GM19238 (cell line): ENCODE measurements at regions not wholly inside any gene's neighbourhood (a gene's known extent, or its start where the extent isn't known, plus 50 kb on each side); places are given as distances from the start of the nearest gene placed in this dataset.
"Not testable (repeated sequence)": the region's sequence is repeated elsewhere in the genome, so short reads cannot be mapped to it uniquely, and the experiment has no call there.

Experiments
- DNase-seq: peaks from one replicate; pipeline ENCODE4 v3.0.0; 2011; ENCODE audit warnings: low spot score; ENCODE audit not compliant: insufficient read length

DNA sequence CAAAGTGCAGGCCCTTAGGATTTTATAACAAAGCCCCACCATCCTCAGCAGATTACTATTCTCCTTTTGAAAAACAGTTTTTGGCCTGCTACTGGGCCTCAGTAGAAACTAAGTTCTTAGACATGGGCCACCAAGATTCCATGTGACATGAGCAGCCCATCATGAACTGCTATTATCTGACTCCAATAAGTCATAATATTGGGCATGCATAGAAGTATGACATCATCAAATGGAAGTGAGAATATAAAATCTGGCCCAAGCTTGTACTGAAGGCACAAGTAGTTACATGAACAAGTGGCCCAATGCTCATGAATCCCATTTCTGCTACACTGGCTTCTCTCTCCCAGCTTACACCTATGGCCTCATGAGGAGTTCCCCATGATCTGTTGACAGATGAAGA is 404.8 kb downstream of the EPHA5 start:
- no peak for DNase-seq

DNA sequence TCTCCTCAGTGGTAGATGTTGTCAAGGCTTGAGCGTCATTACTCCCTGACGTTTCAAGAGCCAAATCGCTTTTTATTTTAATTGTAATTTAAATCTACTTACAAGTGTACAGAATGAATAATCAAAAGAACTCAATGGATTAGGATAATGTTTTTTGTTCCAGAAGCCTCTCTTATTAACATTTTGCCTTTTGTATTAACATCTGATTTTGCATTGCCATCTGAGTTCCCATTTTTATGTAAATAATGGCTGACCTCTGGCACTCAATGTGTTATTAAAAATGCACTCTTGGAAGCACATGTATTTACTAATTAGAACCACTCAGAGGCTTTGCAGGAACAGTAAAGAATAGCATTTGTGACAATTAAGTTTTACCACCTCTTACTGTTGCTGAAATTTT is 411.0 kb downstream of the EPHA5 start:
- DNase-seq = no peak

DNA sequence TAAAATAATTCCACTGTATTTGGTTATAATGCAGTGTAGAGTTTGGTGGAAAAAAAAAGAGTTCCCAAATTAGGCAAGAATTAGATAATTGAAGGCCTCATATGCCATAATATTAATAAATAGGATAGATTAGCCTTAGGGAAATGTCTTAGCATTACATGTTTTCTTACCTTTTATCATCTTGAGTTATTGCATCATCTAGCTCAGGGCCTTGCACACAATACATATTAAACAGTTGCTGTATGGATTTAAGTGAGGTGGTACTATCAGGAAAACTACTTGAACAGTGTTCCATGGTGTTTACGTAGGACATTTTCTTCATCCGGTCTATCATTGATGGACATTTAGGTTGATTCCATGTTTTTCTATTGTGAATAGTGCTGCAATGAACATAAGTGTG is 419.4 kb downstream of the EPHA5 start:
- no peak for DNase-seq

DNA sequence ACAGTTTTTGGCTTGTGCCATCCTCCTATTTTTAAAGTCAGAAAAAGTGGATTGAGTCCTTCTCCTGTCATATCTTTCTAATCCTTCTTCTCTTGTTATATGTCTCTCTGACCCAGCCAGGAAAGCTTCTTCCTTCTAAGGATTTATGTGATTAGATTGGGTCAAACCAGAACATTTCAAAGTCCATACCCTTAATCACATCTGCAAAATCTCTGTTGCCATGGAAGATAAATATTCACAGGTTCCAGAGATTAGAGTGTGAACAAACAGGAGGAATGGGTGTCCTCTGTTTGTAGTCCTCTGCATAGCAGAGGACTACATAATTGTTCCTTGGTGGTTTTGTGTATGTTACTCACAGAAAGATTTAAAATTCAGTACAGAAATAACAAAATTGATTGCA is 421.2 kb downstream of the EPHA5 start:
- DNase-seq = no peak

DNA sequence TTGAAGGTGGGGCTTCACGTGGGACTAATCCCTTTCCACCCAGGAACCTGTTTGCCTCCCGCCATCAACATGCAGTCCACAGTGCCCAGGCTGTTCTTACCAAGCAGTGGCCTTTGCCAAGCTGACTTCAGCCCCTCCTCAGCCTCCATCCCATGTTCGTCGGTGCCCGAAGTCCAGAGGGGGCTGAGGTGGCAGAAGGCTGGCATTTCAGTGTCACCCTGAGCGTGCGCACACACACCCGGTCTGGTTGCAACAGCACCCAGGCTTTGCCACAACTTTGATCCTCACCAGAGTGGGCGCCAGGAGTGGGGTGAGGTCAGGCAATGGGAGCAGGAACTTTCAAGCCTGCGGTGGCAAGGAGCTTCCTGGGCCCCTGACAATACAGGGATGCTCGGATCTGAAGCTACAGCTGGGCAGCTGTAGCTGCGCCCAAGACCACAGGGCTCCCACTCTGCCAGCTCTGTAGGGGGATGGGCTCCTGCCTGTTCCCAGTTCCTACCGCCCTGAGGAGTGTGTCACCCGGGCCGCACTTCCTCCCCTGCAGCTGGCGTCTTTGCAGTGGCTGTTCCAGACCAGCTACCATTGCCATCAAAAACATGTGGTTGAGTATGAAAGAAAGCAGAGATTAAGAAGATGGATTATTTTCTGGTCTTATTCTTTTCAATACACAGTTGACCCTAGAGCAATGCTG is 428.0 kb downstream of the EPHA5 start:
- no peak for DNase-seq

GRCh38 chr4:65241257-65241997 is 428.9 kb downstream of the EPHA5 start:
- DNase-seq = no peak

- no peak for DNase-seq
Observed at GRCh38 chr4:65234061-65234460, 436.2 kb downstream of the EPHA5 start.

- DNase-seq = no peak
Observed at GRCh38 chr4:65227628-65228027, 442.7 kb downstream of the EPHA5 start.

DNA sequence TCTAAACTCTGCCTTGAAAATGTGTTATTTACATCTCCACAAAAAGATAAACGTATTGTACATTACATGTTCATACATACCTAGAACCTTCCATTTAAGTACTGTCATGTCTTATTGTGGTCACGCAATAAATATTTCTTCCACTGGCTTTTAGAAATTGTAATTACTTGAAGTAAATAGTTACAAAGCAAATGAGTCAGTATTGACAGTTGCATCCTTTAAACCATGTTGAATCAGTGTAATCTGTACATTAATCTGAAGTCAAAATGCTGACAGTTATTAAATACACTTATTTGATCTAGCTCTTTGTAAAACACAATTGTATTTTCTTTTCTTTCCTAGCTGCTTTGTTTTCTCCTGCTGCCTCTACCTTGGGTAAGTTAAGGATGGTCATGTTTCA is 446.7 kb downstream of the EPHA5 start:
- no peak for DNase-seq

DNA sequence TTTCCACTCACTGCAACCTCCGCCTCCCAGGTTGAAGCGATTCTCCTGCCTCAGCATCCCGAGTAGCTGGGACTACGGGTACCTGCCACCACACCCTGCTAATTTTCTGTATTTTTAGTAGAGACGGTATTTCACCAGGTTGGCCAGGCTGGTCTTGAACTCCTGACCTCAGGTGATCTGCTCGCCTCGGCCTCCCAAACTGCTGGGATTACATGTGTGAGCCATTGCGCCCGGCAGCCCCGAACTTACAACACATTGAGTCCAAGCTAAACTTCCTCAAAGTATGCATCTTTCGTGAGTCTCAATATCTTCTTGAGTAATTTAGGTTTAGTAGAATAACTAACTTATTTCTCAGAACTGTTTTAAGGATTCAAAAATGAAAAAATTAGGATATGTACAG is 447.2 kb downstream of the EPHA5 start:
- DNase-seq = not testable (repeated sequence)

DNA sequence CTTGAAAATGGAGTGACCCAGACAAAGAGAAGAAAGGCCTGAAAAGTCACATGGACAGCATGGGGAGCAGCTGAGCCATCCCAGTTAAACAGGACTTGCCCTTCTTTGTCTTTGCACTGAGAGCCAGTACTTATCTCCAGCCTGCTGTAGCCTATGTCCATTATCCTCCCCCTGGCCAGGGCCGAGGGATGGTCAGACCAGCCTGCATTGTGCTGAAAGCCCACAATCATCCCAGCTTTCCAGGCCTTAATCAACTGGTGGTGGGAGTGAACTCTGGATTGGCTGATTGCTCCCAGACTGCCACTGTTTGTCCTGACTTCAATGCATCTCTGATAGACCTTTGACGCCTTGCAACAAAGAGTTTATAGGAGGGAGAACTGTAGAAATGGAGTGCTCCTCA is 453.1 kb downstream of the EPHA5 start:
- no peak for DNase-seq

- no peak for DNase-seq
Observed at GRCh38 chr4:65202853-65203236, 467.4 kb downstream of the EPHA5 start.

- no peak for DNase-seq
Observed at GRCh38 chr4:65202165-65202852, 468.0 kb downstream of the EPHA5 start.

- no peak for DNase-seq
Observed at GRCh38 chr4:65195666-65196065, 474.6 kb downstream of the EPHA5 start.

DNA sequence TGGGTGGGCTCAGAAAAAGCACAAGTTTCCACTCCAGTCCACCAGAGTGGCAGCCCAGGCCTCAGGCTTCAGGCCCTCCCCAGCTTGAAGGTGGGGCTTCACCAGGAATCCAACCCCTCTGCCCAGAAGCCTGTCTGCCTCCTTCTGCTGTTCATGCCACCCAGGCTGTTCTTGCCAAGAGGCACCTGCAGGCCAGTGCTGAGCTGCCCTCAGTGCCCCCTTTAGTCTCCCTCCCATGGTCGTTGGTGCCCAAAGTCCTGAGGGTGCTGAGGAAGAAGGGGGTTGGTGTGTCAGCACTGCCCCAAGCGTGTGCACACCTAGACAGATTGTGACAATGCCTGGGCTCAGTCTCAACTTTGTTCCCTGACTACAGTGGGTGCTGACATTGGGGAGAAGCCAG is 475.3 kb downstream of the EPHA5 start:
- DNase-seq = no peak

DNA sequence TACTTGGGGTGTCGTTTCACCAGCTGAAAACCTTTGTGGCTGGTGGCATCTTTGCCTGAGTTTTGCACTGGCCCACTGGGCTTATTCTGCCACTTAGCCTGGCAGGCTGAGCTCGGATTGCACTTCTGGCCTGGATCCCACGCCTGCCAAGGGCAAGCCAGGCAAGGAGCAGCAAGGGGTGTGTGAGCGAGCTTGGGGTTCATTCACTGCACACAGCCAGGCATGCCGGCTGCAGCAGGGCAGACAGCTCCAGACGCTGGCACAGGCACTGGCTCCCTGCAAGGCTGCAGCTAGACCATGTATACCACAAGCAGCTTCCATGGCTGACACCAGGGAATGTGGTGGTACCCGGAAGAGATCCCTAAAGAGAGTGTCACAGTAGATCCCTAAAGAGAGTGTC is 476.3 kb downstream of the EPHA5 start:
- no peak for DNase-seq

GRCh38 chr4:65190780-65191179 is 479.5 kb downstream of the EPHA5 start:
- no peak for DNase-seq

DNA sequence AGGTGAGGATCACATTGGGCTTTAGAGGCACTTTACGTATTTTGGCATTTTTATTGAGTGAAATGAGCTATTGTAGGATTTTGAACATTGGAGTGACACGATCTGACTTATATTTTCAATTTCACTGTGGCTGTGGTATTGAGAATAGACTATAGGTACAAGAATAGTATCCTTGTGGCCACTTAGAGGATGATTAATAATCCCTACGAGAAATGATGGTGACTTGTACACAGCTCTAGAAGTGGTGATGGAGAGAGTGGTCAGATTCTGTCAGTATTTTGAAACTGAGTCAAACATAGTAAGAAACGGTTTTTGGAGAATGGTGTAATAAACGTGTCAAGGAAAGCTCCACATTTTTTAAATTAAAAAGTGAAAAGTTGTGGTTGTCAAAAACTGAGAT is 494.7 kb downstream of the EPHA5 start:
- DNase-seq = no peak

- DNase-seq = no peak
Observed at GRCh38 chr4:65170768-65171514, 499.3 kb downstream of the EPHA5 start.

DNA sequence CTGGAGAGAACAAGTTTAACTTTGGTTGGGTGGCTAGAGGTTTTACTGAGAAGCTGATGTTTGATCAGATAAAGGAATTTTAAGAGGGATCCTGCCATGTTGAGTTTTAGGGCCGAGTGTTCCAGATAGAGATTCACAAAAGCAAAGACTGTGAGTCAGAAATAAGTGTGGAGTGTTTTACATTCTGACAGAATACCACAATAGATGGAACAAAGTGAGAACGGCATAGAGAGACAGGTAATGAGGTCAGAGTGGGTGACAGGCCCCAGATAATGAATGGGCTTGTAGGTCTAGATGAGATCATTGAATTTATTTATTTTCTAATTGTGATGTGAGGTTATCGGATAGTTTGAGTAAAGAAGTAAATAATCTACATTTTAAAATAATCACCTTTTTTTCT is 502.6 kb downstream of the EPHA5 start:
- no peak for DNase-seq

DNA sequence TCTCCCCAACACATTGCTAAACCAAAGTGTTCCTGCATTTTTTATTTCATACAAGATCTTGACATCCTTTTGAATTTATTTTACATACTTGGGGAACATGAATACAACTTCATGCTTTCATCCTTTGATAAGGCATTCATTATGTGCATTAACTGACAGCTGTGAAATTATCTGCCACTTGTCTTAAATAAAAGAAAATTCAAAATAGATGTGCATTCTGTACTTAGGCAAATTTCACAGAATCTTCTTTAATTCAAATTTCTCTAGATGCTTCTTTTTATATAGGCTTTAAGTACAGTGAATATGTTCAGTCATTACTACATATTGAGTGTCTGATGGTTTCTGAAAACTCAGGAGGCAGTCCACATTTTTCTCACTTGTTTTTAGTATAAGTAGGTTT is 518.1 kb downstream of the EPHA5 start:
- DNase-seq = no peak

DNA sequence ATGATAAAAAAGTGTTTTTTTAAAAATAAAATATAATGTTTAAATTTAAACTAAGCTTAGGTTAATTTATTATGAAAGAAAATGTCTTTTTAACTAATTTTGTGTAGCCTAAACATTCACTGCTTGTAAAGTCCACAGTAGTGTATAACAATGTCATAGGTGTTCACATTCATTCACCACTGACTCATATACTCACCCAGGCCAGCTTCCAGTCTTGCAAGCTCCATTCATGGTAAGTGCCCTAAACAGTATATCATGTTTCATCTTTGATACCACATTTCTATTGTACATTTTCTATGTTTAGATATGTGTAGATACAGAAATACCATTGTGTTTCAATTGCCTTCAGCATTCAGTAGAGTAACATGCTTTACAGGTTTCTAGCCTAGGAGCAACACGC is 530.3 kb downstream of the EPHA5 start:
- DNase-seq = no peak
